GM12891 (cell line): ENCODE measurements at regions not wholly inside any gene's neighbourhood (a gene's known extent, or its start where the extent isn't known, plus 50 kb on each side); places are given as distances from the start of the nearest gene placed in this dataset.

ENCODE experiments used
- DNase-seq: peaks from one replicate; pipeline ENCODE4 v3.0.0; 2011; ENCODE audit warnings: low spot score; ENCODE audit not compliant: insufficient read length
- FAIRE-seq: peaks from 2 replicates; lab custom pipeline; 2011; peaks lifted over from hg19 to GRCh38; lab: Jason Lieb, UNC
- PAX5 ChIP-seq: IDR thresholded peaks from 2 replicates; pipeline ENCODE4 v1.6.1; 2011; ENCODE audit warnings: low read length, moderate library complexity, mild to moderate bottlenecking; ENCODE audit not compliant: insufficient read depth, severe bottlenecking
- POLR2A ChIP-seq: IDR thresholded peaks from 2 replicates; pipeline ENCODE4 v1.6.1; 2011; ENCODE audit warnings: low read depth, low read length, control low read depth
- POLR2AphosphoS5 ChIP-seq: IDR thresholded peaks from 2 replicates; pipeline ENCODE4 v1.6.1; 2011; ENCODE audit warnings: low read depth, low read length, control low read depth
- POU2F2 ChIP-seq: IDR thresholded peaks from 2 replicates; pipeline ENCODE4 v1.6.1; 2011; ENCODE audit warnings: low read depth, mild to moderate bottlenecking, control low read depth, low read length, moderate library complexity
- SPI1 ChIP-seq: IDR thresholded peaks from 2 replicates; pipeline ENCODE4 v1.6.1; 2011; ENCODE audit warnings: low read depth, low read length, control low read depth
- TAF1 ChIP-seq: IDR thresholded peaks from 2 replicates; pipeline ENCODE4 v1.6.1; 2011; ENCODE audit warnings: low read depth, low read length, control low read depth

GRCh38 chr7:24197852-24198251 is 86.1 kb upstream of the NPY start:
- no peak for TF ChIP-seq POLR2AphosphoS5
- TF ChIP-seq SPI1, result no peak
- FAIRE-seq, result no peak
- no peak for DNase-seq

GRCh38 chr7:24199978-24200377 is 84.0 kb upstream of the NPY start:
- no peak for DNase-seq
- TF ChIP-seq POLR2AphosphoS5 (no peak), POU2F2 (no peak), POLR2A (no peak), PAX5 (no peak), SPI1 (no peak), TAF1 (no peak)
- FAIRE-seq, result no peak

- no peak for DNase-seq
- TF ChIP-seq SPI1 (no peak), POLR2AphosphoS5 (no peak), PAX5 (no peak)
- FAIRE-seq, result no peak
These were observed 83.5 kb upstream of the NPY start for GRCh38 chr7:24200407-24200966.

- TF ChIP-seq SPI1 (no peak), POLR2A (no peak), POU2F2 (no peak), POLR2AphosphoS5 (no peak), PAX5 (no peak), TAF1 (no peak)
- FAIRE-seq (no peak), DNase-seq (no peak)
These were observed 82.8 kb upstream of the NPY start for GRCh38 chr7:24201226-24201625.

- no peak for FAIRE-seq
- TF ChIP-seq TAF1 (no peak), PAX5 (no peak), SPI1 (no peak), POU2F2 (no peak), POLR2AphosphoS5 (no peak), POLR2A (no peak)
- DNase-seq, result no peak
These were observed 71.9 kb upstream of the NPY start for GRCh38 chr7:24212073-24212472.

GRCh38 chr7:24213311-24213710 is 70.7 kb upstream of the NPY start:
- FAIRE-seq (no peak), DNase-seq (no peak)
- TF ChIP-seq POLR2A, result no peak
- no peak for TF ChIP-seq TAF1
- no peak for TF ChIP-seq SPI1

GRCh38 chr7:24214670-24215069 is 69.3 kb upstream of the NPY start:
- DNase-seq, result no peak
- TF ChIP-seq POU2F2 (no peak), SPI1 (no peak), PAX5 (no peak), POLR2AphosphoS5 (no peak), POLR2A (no peak), TAF1 (no peak)
- no peak for FAIRE-seq

- FAIRE-seq, result no peak
- TF ChIP-seq TAF1 (no peak), POLR2AphosphoS5 (no peak), SPI1 (no peak), PAX5 (no peak)
- no peak for DNase-seq
These were observed 67.3 kb upstream of the NPY start for GRCh38 chr7:24216576-24217125.

GRCh38 chr7:24221500-24221899 is 62.5 kb upstream of the NPY start:
- TF ChIP-seq POLR2A (no peak), PAX5 (no peak), POLR2AphosphoS5 (no peak)
- FAIRE-seq (no peak), DNase-seq (no peak)

GRCh38 chr7:24227068-24227467 is 56.9 kb upstream of the NPY start:
- DNase-seq (no peak), FAIRE-seq (peak; percentile 59)
- TF ChIP-seq SPI1 (no peak), POLR2A (no peak), POU2F2 (no peak), TAF1 (no peak), POLR2AphosphoS5 (no peak), PAX5 (no peak)
